Dendritic cell treated with granulocyte-macrophage colony-stimulating factor and Interleukin-4, amounts not matched to agents 40 ng/mL and 50 ng/mL, for 4 days (primary cell): ENCODE measurements at regions not wholly inside any gene's neighbourhood (a gene's known extent, or its start where the extent isn't known, plus 50 kb on each side); places are given as distances from the start of the nearest gene placed in this dataset.
A peak's percentile ranks its signal among the peaks of the same experiment; 100 is the strongest.

ENCODE experiments used
- H3K27ac Mint-ChIP-seq: one replicate; pipeline ENCODE4 v1.8.0; 2022; ENCODE audit warnings: mild to moderate bottlenecking, mixed read lengths
- H3K27me3 Mint-ChIP-seq: one replicate; pipeline ENCODE4 v1.8.0; 2022; ENCODE audit warnings: mild to moderate bottlenecking, mixed read lengths
- H3K36me3 Mint-ChIP-seq: one replicate; pipeline ENCODE4 v1.8.0; 2022; ENCODE audit warnings: low read depth, mixed read lengths
- H3K4me1 Mint-ChIP-seq: one replicate; pipeline ENCODE4 v1.8.0; 2022; ENCODE audit warnings: low read depth, mixed read lengths
- H3K4me3 Mint-ChIP-seq: one replicate; pipeline ENCODE4 v1.8.0; 2022; ENCODE audit warnings: mild to moderate bottlenecking, moderate library complexity, mixed read lengths
- H3K9me3 Mint-ChIP-seq: one replicate; pipeline ENCODE4 v1.8.0; 2022; ENCODE audit warnings: mixed read lengths
- intact Hi-C: fragments of 100-400 bp; cut with micrococcal nuclease; formaldehyde crosslinking; loops from one replicate; pipeline ENCODE4 v1.15.0; 2022

GRCh38 chr2:74048843-74049519, 64.3 kb downstream of the TET3 start:
- peaks cover 46% of the 10 kb centered on the region for H3K4me1 Mint-ChIP-seq
- no peaks in the 10 kb centered on the region for H3K27me3 Mint-ChIP-seq
- peaks cover 99% of the 10 kb centered on the region for H3K36me3 Mint-ChIP-seq
- H3K9me3 Mint-ChIP-seq, result no peaks in the 10 kb centered on the region
- peak overlapping the region; percentile 4 for H3K27ac Mint-ChIP-seq
- intact Hi-C loops, result no loop called here
- H3K4me3 Mint-ChIP-seq, result no peak overlapping the region

GRCh38 chr2:74050151-74050550, 65.4 kb downstream of the TET3 start:
- intact Hi-C loops, result no loop called here
- H3K27me3 Mint-ChIP-seq, result no peaks in the 10 kb centered on the region
- H3K4me1 Mint-ChIP-seq, result peaks cover 56% of the 10 kb centered on the region
- no peak overlapping the region for H3K4me3 Mint-ChIP-seq
- H3K36me3 Mint-ChIP-seq, result peaks cover 100% of the 10 kb centered on the region
- H3K27ac Mint-ChIP-seq, result no peak overlapping the region
- no peaks in the 10 kb centered on the region for H3K9me3 Mint-ChIP-seq

- intact Hi-C loops, result no loop called here
- Mint-ChIP-seq H3K9me3 (no peaks in the 10 kb centered on the region), H3K36me3 (peaks cover 100% of the 10 kb centered on the region), H3K4me3 (no peak overlapping the region), H3K4me1 (peaks cover 51% of the 10 kb centered on the region), H3K27ac (no peak overlapping the region), H3K27me3 (no peaks in the 10 kb centered on the region)
Observed at GRCh38 chr2:74051504-74051903, 66.8 kb downstream of the TET3 start.

- no peaks in the 10 kb centered on the region for H3K9me3 Mint-ChIP-seq
- no peaks in the 10 kb centered on the region for H3K27me3 Mint-ChIP-seq
- H3K4me3 Mint-ChIP-seq, result no peak overlapping the region
- H3K4me1 Mint-ChIP-seq, result peaks cover 52% of the 10 kb centered on the region
- no peak overlapping the region for H3K27ac Mint-ChIP-seq
- intact Hi-C loops, result no loop called here
- H3K36me3 Mint-ChIP-seq, result peaks cover 100% of the 10 kb centered on the region
Observed at GRCh38 chr2:74052732-74053710, 68.3 kb downstream of the TET3 start.

GRCh38 chr2:74053959-74054715, 69.4 kb downstream of the TET3 start:
- H3K9me3 Mint-ChIP-seq, result no peaks in the 10 kb centered on the region
- no peaks in the 10 kb centered on the region for H3K27me3 Mint-ChIP-seq
- intact Hi-C loops, result no loop called here
- no peak overlapping the region for H3K4me3 Mint-ChIP-seq
- H3K27ac Mint-ChIP-seq, result peak overlapping the region; percentile 11
- H3K36me3 Mint-ChIP-seq, result peaks cover 100% of the 10 kb centered on the region
- peaks cover 43% of the 10 kb centered on the region for H3K4me1 Mint-ChIP-seq

GRCh38 chr2:74059137-74059775, 74.5 kb downstream of the TET3 start:
- Mint-ChIP-seq H3K9me3 (no peaks in the 10 kb centered on the region), H3K27ac (no peak overlapping the region), H3K27me3 (no peaks in the 10 kb centered on the region), H3K4me1 (peaks cover 18% of the 10 kb centered on the region), H3K4me3 (no peak overlapping the region), H3K36me3 (peaks cover 94% of the 10 kb centered on the region)
- intact Hi-C loops, result no loop called here

- Mint-ChIP-seq H3K4me3 (no peak overlapping the region), H3K27me3 (no peaks in the 10 kb centered on the region), H3K9me3 (no peaks in the 10 kb centered on the region), H3K27ac (no peak overlapping the region), H3K4me1 (peaks cover 27% of the 10 kb centered on the region), H3K36me3 (peaks cover 84% of the 10 kb centered on the region)
- intact Hi-C loops, result no loop called here
Observed at GRCh38 chr2:74063486-74063885, 78.8 kb downstream of the TET3 start.

GRCh38 chr2:74065456-74065855, 80.7 kb downstream of the TET3 start:
- Mint-ChIP-seq H3K27ac (no peak overlapping the region), H3K4me3 (no peak overlapping the region), H3K36me3 (peaks cover 84% of the 10 kb centered on the region), H3K27me3 (no peaks in the 10 kb centered on the region), H3K4me1 (peaks cover 44% of the 10 kb centered on the region), H3K9me3 (no peaks in the 10 kb centered on the region)
- intact Hi-C loops, result no loop called here

GRCh38 chr2:74066491-74067203, 81.1 kb downstream of the BOLA3 start:
- intact Hi-C loops, result no loop called here
- H3K36me3 Mint-ChIP-seq, result peaks cover 81% of the 10 kb centered on the region
- H3K4me1 Mint-ChIP-seq, result peaks cover 46% of the 10 kb centered on the region
- no peaks in the 10 kb centered on the region for H3K9me3 Mint-ChIP-seq
- no peak overlapping the region for H3K4me3 Mint-ChIP-seq
- no peaks in the 10 kb centered on the region for H3K27me3 Mint-ChIP-seq
- no peak overlapping the region for H3K27ac Mint-ChIP-seq

- intact Hi-C loops, result no loop called here
- peaks cover 52% of the 10 kb centered on the region for H3K4me1 Mint-ChIP-seq
- H3K9me3 Mint-ChIP-seq, result no peaks in the 10 kb centered on the region
- no peaks in the 10 kb centered on the region for H3K27me3 Mint-ChIP-seq
- no peak overlapping the region for H3K4me3 Mint-ChIP-seq
- no peak overlapping the region for H3K27ac Mint-ChIP-seq
- H3K36me3 Mint-ChIP-seq, result peaks cover 81% of the 10 kb centered on the region
Observed at GRCh38 chr2:74067221-74067747, 80.4 kb downstream of the BOLA3 start.

- H3K9me3 Mint-ChIP-seq, result no peaks in the 10 kb centered on the region
- peaks cover 88% of the 10 kb centered on the region for H3K36me3 Mint-ChIP-seq
- H3K27ac Mint-ChIP-seq, result no peak overlapping the region
- intact Hi-C loops, result no loop called here
- H3K4me3 Mint-ChIP-seq, result no peak overlapping the region
- no peaks in the 10 kb centered on the region for H3K27me3 Mint-ChIP-seq
- peaks cover 68% of the 10 kb centered on the region for H3K4me1 Mint-ChIP-seq
Observed at GRCh38 chr2:74070991-74071390, 76.7 kb downstream of the BOLA3 start.

GRCh38 chr2:74071426-74071825, 76.3 kb downstream of the BOLA3 start:
- intact Hi-C loops, result no loop called here
- Mint-ChIP-seq H3K36me3 (peaks cover 92% of the 10 kb centered on the region), H3K9me3 (no peaks in the 10 kb centered on the region), H3K27me3 (no peaks in the 10 kb centered on the region), H3K4me1 (peaks cover 72% of the 10 kb centered on the region), H3K27ac (no peak overlapping the region), H3K4me3 (no peak overlapping the region)

GRCh38 chr2:74072565-74072964, 75.1 kb downstream of the BOLA3 start:
- no peak overlapping the region for H3K27ac Mint-ChIP-seq
- no peaks in the 10 kb centered on the region for H3K27me3 Mint-ChIP-seq
- no peak overlapping the region for H3K4me3 Mint-ChIP-seq
- no peaks in the 10 kb centered on the region for H3K9me3 Mint-ChIP-seq
- intact Hi-C loops, result no loop called here
- H3K4me1 Mint-ChIP-seq, result peaks cover 72% of the 10 kb centered on the region
- H3K36me3 Mint-ChIP-seq, result peaks cover 92% of the 10 kb centered on the region
